SK-N-MC (cell line): ENCODE measurements at regions not wholly inside any gene's neighbourhood (a gene's known extent, or its start where the extent isn't known, plus 50 kb on each side); places are given as distances from the start of the nearest gene placed in this dataset.
A peak's percentile ranks its signal among the peaks of the same experiment; 100 is the strongest.
"Not testable (repeated sequence)": the region's sequence is repeated elsewhere in the genome, so short reads cannot be mapped to it uniquely, and the experiment has no call there.

Source experiments
- DNase-seq: peaks from one replicate; pipeline ENCODE4 v3.0.0-alpha.2; 2011; ENCODE audit warnings: low read depth, low spot score
- H3K27ac ChIP-seq: fragments of 200-600 bp; sonication (generic); 2 replicates; pipeline ENCODE4 v1.5.1; 2016; ENCODE audit warnings: mixed run types
- H3K36me3 ChIP-seq: fragments of 200-600 bp; sonication (generic); 2 replicates; pipeline ENCODE4 v1.6.1; 2017; ENCODE audit warnings: antibody characterized with exemption, low read length, mixed read lengths; ENCODE audit not compliant: insufficient read depth
- H3K4me3 ChIP-seq: fragments of 200-600 bp; sonication (generic); 2 replicates; pipeline ENCODE4 v1.5.1; 2016
- H3K9ac ChIP-seq: fragments of 200-600 bp; sonication (generic); 2 replicates; pipeline ENCODE4 v1.8.0; 2017; ENCODE audit warnings: mixed run types, mixed read lengths; ENCODE audit not compliant: insufficient read length
- H3K9me3 ChIP-seq: fragments of 200-600 bp; sonication (generic); 2 replicates; pipeline ENCODE4 v1.6.1; 2017; ENCODE audit warnings: low read depth, mild to moderate bottlenecking, antibody characterized with exemption, low read length, moderate library complexity, mixed read lengths
- EZH2 ChIP-seq: fragments of 200-600 bp; sonication (generic); IDR thresholded peaks from one replicate; pipeline ENCODE4 v1.6.1; 2017; ENCODE audit warnings: antibody characterized with exemption
- FOXP2 ChIP-seq: optimal IDR thresholded peaks from 2 replicates; pipeline ENCODE3; 2011; ENCODE audit warnings: mild to moderate bottlenecking, moderate library complexity; ENCODE audit not compliant: insufficient read depth; ENCODE audit errors: extremely low read length, control extremely low read depth
- POLR2AphosphoS5 ChIP-seq: IDR thresholded peaks from 2 replicates; pipeline ENCODE4 v1.6.1; 2012; ENCODE audit warnings: mild to moderate bottlenecking, low read depth, low read length, borderline replicate concordance

GRCh38 chr9:16064771-16065170, 511.9 kb downstream of the CCDC171 start:
- DNase-seq, result no peak
- TF ChIP-seq EZH2, result no peak
- no peak for TF ChIP-seq FOXP2
- TF ChIP-seq POLR2AphosphoS5, result no peak
- H3K4me3 ChIP-seq, result no peak overlapping the region
- no peak overlapping the region for H3K27ac ChIP-seq
- peaks cover 38% of the 10 kb centered on the region for H3K36me3 ChIP-seq
- H3K9ac ChIP-seq, result no peak overlapping the region
- H3K9me3 ChIP-seq, result no peaks in the 10 kb centered on the region

- peaks cover 24% of the 10 kb centered on the region for H3K36me3 ChIP-seq
- not testable (repeated sequence) for DNase-seq, H3K4me3 ChIP-seq, H3K9me3 ChIP-seq, H3K27ac ChIP-seq, H3K9ac ChIP-seq
Observed at GRCh38 chr9:16066201-16066600, 513.4 kb downstream of the CCDC171 start.

- no peak overlapping the region for H3K9ac ChIP-seq
- H3K36me3 ChIP-seq, result peaks cover 3% of the 10 kb centered on the region
- H3K27ac ChIP-seq, result no peak overlapping the region
- no peak overlapping the region for H3K4me3 ChIP-seq
- no peak for TF ChIP-seq POLR2AphosphoS5
- TF ChIP-seq FOXP2, result no peak
- TF ChIP-seq EZH2, result no peak
- H3K9me3 ChIP-seq, result no peaks in the 10 kb centered on the region
- no peak for DNase-seq
Observed at GRCh38 chr9:16068476-16068875, 515.6 kb downstream of the CCDC171 start.

GRCh38 chr9:16069249-16069648, 516.4 kb downstream of the CCDC171 start:
- no peak for DNase-seq
- Histone ChIP-seq H3K27ac (no peak overlapping the region), H3K9me3 (no peaks in the 10 kb centered on the region), H3K9ac (no peak overlapping the region), H3K4me3 (no peak overlapping the region), H3K36me3 (no peaks in the 10 kb centered on the region; the same call in 1 of the 2 replicates)
- no peak for TF ChIP-seq EZH2
- TF ChIP-seq POLR2AphosphoS5, result no peak
- TF ChIP-seq FOXP2, result no peak

GRCh38 chr9:16069671-16070454, 517.0 kb downstream of the CCDC171 start:
- H3K27ac ChIP-seq, result no peak overlapping the region
- no peak overlapping the region for H3K4me3 ChIP-seq
- no peaks in the 10 kb centered on the region; the same call in 1 of the 2 replicates for H3K36me3 ChIP-seq
- no peaks in the 10 kb centered on the region for H3K9me3 ChIP-seq
- no peak for DNase-seq
- no peak overlapping the region for H3K9ac ChIP-seq
- TF ChIP-seq POLR2AphosphoS5 (no peak), FOXP2 (no peak), EZH2 (no peak)

GRCh38 chr9:16070455-16071145, 517.8 kb downstream of the CCDC171 start:
- no peak overlapping the region for H3K4me3 ChIP-seq
- H3K27ac ChIP-seq, result no peak overlapping the region
- DNase-seq, result no peak
- TF ChIP-seq FOXP2 (no peak), EZH2 (no peak), POLR2AphosphoS5 (no peak)
- H3K9ac ChIP-seq, result no peak overlapping the region
- no peaks in the 10 kb centered on the region for H3K9me3 ChIP-seq
- H3K36me3 ChIP-seq, result no peaks in the 10 kb centered on the region; the same call in 1 of the 2 replicates

- Histone ChIP-seq H3K4me3 (no peak overlapping the region), H3K9ac (no peak overlapping the region), H3K27ac (no peak overlapping the region), H3K9me3 (no peaks in the 10 kb centered on the region), H3K36me3 (no peaks in the 10 kb centered on the region; the same call in 1 of the 2 replicates)
- TF ChIP-seq POLR2AphosphoS5, result no peak
- no peak for TF ChIP-seq FOXP2
- TF ChIP-seq EZH2, result no peak
- no peak for DNase-seq
Observed at GRCh38 chr9:16071400-16071799, 518.6 kb downstream of the CCDC171 start.

- no peak for TF ChIP-seq EZH2
- TF ChIP-seq POLR2AphosphoS5, result peak; percentile 31; the same call in 1 of the 2 replicates
- peak; percentile 16 for TF ChIP-seq FOXP2
- 0 out of 2 replicates have a peak overlapping the region, but pooled peaks have one; percentile 8 for H3K4me3 ChIP-seq
- H3K9me3 ChIP-seq, result no peaks in the 10 kb centered on the region
- H3K9ac ChIP-seq, result no peak overlapping the region
- H3K27ac ChIP-seq, result peak overlapping the region; percentile 2; the same call in 1 of the 2 replicates
- peak; percentile 52 for DNase-seq
- H3K36me3 ChIP-seq, result no peaks in the 10 kb centered on the region; the same call in 1 of the 2 replicates
Observed at GRCh38 chr9:16074963-16075362, 522.1 kb downstream of the CCDC171 start.
